ENCODE measurements at regions not wholly inside any gene's neighbourhood (a gene's known extent, or its start where the extent isn't known, plus 50 kb on each side); places are given as distances from the start of the nearest gene placed in this dataset.

DNA sequence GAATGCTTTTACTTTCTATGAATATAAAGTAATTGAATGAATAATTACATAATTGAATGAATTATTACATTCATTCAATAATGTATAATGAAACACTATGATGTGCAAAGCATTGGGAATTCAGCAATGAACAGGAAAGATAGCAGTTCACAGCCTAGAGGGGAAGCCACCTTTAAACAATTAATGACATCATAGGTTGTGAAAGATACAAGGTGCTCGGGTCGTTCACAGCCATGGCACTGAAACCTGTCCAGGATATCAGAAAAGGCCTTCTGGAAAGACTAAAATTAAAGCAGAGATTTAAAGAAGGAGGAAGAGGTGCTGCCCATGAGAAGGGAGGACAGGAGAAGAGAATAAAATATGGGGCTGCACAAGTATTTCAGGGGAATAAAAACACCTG, 171.4 kb upstream of the KLF4 start:
- Histone ChIP-seq H3K9me3 (no peaks in the 10 kb centered on the region), H3K27me3 (no peaks in the 10 kb centered on the region), H3K4me1 (no peaks in the 10 kb centered on the region), H3K36me3 (no peaks in the 10 kb centered on the region), H3K4me3 (no peak overlapping the region), H3K27ac (no peak overlapping the region)
- TF ChIP-seq, protein P1, sequence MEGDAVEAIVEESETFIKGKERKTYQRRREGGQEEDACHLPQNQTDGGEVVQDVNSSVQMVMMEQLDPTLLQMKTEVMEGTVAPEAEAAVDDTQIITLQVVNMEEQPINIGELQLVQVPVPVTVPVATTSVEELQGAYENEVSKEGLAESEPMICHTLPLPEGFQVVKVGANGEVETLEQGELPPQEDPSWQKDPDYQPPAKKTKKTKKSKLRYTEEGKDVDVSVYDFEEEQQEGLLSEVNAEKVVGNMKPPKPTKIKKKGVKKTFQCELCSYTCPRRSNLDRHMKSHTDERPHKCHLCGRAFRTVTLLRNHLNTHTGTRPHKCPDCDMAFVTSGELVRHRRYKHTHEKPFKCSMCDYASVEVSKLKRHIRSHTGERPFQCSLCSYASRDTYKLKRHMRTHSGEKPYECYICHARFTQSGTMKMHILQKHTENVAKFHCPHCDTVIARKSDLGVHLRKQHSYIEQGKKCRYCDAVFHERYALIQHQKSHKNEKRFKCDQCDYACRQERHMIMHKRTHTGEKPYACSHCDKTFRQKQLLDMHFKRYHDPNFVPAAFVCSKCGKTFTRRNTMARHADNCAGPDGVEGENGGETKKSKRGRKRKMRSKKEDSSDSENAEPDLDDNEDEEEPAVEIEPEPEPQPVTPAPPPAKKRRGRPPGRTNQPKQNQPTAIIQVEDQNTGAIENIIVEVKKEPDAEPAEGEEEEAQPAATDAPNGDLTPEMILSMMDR (IDR thresholded peaks at IDR 0.05), result no peak
- no peak for DNase-seq (ENCODE audit: low spot score)

DNA sequence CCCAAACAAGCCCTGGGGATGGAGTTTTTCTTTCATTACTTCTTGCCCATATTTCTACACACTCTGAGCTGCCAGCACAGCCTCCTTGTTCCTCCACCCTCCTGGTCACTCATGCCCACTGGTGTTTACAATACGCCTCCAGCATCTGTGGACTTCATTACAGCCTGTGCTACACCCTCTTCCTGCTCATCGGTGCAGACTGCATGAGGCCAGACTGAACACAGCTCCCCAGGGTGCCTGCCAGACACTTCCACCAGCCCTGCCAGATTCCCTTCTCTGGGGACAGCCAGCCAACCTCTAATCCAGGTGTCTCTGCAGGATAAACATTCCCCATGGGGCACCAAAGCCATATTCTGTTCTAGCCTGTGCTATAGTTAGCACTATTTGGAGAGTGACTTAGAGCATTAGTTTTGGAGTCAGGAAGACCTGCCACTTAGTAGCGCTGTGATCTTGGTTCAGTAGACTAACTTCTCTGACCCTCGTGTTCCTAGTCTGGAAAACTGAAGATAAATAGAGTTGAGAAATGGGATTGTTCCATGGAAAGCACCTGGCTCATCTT, 163.8 kb upstream of the KLF4 start:
- no peak for DNase-seq (ENCODE audit: low spot score)
- no peaks in the 10 kb centered on the region for H3K9me3 ChIP-seq
- no peak overlapping the region for H3K4me3 ChIP-seq
- H3K36me3 ChIP-seq, result no peaks in the 10 kb centered on the region
- H3K27ac ChIP-seq, result no peak overlapping the region
- no peaks in the 10 kb centered on the region for H3K4me1 ChIP-seq
- TF ChIP-seq, protein P1 (IDR thresholded peaks at IDR 0.05), result no peak
- H3K27me3 ChIP-seq, result no peaks in the 10 kb centered on the region

DNA sequence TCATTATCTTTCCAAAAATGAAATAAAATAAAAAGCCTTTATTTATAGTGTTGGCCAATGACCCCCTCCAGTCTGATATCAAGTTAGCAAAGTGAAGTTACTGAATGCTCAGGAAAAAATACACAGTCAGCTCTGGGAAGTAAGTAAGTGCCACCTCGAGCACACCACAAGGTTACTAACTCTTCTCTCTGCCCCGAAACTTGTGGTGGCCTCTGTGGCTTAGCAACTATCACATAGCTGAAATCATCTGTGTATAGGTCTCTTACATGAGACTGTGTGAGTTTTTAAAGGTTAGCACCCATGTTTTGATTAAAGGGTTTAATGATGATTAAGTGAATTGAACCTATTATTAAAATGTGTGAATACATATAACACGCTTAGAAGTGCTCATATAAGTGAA, 161.4 kb upstream of the KLF4 start:
- Histone ChIP-seq H3K4me1 (no peaks in the 10 kb centered on the region), H3K27ac (no peak overlapping the region), H3K9me3 (no peaks in the 10 kb centered on the region), H3K4me3 (no peak overlapping the region), H3K36me3 (no peaks in the 10 kb centered on the region), H3K27me3 (no peaks in the 10 kb centered on the region)
- DNase-seq (ENCODE audit: low spot score), result no peak
- TF ChIP-seq, protein P1 (IDR thresholded peaks at IDR 0.05), result no peak

DNA sequence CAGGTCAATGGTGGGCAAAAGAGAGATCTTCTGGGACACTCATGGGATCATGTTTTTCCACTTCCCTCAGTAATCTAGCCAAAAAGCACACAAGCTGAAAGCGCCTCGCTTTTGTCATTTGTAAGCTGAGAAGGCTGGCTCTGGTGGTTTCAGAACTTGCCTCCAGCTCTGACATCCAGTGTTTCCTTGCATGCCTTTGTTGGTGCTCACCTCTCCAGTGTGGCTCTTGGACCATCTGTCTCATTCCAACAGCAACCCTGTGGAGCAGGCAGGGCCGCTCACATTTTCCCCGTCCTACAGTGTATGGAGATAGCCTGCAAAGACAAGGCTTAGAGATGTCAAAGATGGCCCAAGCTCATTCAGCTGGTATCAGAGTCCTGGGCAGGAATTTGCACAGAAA, 160.8 kb upstream of the KLF4 start:
- Histone ChIP-seq H3K4me3 (no peak overlapping the region), H3K27me3 (no peaks in the 10 kb centered on the region), H3K36me3 (no peaks in the 10 kb centered on the region)

DNA sequence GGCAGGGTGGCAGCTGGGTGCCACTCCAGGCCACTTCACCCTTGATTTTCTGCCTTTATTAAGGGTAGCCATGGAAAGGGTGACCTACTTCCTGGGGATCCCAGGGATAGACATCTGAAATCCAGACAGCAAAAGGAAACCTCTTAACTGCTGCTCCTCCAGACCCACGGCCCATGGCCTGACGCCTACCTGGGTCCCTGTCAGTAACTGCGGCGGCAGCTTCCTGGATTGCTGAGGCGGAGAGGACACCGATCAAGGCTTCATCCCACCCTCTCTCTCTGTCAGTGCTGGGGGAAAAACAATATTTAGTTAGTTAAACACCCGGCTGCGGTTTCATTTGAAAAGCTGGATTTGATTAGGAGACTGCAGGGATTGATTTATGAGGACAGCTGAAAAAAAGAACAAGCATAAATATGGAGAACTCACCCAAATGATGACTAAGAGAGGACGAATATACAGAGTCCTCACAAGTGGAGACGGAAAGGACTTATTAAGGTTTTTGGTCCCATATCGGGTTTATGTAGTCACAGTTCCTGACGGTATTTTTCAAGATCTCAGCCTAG, 158.7 kb upstream of the KLF4 start:
- DNase-seq (ENCODE audit: low spot score), result no peak
- no peak overlapping the region for H3K27ac ChIP-seq
- H3K27me3 ChIP-seq, result no peaks in the 10 kb centered on the region
- no peaks in the 10 kb centered on the region for H3K36me3 ChIP-seq
- peaks cover 0 to 6% of the 10 kb centered on the region in 2 donors for H3K4me1 ChIP-seq
- H3K4me3 ChIP-seq, result no peak overlapping the region
- TF ChIP-seq, protein P1 (IDR thresholded peaks at IDR 0.05), result no peak
- H3K9me3 ChIP-seq, result no peaks in the 10 kb centered on the region

More for the DNA sequence above, 160.8 kb upstream of the KLF4 start:
- TF ChIP-seq, protein P1 (IDR thresholded peaks at IDR 0.05), result no peak
- no peak overlapping the region for H3K27ac ChIP-seq
- H3K4me1 ChIP-seq, result no peaks in the 10 kb centered on the region
- H3K9me3 ChIP-seq, result no peaks in the 10 kb centered on the region
- DNase-seq (ENCODE audit: low spot score), result no peak

DNA sequence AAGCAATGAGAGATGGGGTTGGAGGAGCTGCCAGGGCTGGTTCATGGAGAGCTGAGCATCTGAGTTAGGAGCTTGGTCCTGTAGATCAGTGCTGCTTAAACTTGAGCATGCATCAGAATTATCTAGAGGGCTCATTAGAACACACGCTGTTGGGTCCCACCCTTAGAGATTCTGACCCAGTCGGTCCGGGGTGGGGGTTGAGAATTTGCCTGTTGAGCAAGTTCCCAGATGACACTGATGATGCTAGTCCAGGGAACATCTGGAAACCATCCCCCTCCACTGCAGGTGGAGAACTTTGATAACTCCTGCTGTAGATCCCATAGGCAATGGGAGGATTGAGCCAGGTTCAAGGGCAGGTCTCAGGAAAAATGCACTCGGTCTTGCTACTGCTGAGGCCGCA, 158.0 kb upstream of the KLF4 start:
- no peak for DNase-seq (ENCODE audit: low spot score)
- no peaks in the 10 kb centered on the region for H3K27me3 ChIP-seq
- TF ChIP-seq, protein P1 (IDR thresholded peaks at IDR 0.05), result no peak
- H3K4me3 ChIP-seq, result no peak overlapping the region
- H3K9me3 ChIP-seq, result no peaks in the 10 kb centered on the region
- H3K27ac ChIP-seq, result no peak overlapping the region
- H3K4me1 ChIP-seq, result peaks cover 0 to 6% of the 10 kb centered on the region in 2 donors
- H3K36me3 ChIP-seq, result no peaks in the 10 kb centered on the region
